ENCODE measurements at regions not wholly inside any gene's neighbourhood (a gene's known extent, or its start where the extent isn't known, plus 50 kb on each side); places are given as distances from the start of the nearest gene placed in this dataset.

- no peak for DNase-seq (ENCODE audit: low read depth in 2 of 2)
Observed at GRCh38 chr4:18582841-18583240, 561.3 kb upstream of the LCORL start.

- no peak for DNase-seq (ENCODE audit: low read depth in 2 of 2)
Observed at GRCh38 chr4:18578307-18578706, 556.8 kb upstream of the LCORL start.

- no peak for DNase-seq (ENCODE audit: low read depth in 2 of 2)
Observed at GRCh38 chr4:18572481-18572880, 550.9 kb upstream of the LCORL start.

- no peak for DNase-seq (ENCODE audit: low read depth in 2 of 2)
Observed at GRCh38 chr4:18571301-18571761, 549.8 kb upstream of the LCORL start.

GRCh38 chr4:18570370-18570769, 548.8 kb upstream of the LCORL start:
- DNase-seq (ENCODE audit: low read depth in 2 of 2): no peak

GRCh38 chr4:18568600-18568999, 547.0 kb upstream of the LCORL start:
- DNase-seq (ENCODE audit: low read depth in 2 of 2): no peak

GRCh38 chr4:18566970-18567799, 545.6 kb upstream of the LCORL start:
- DNase-seq (ENCODE audit: low read depth in 2 of 2): no peak

- no peak for DNase-seq (ENCODE audit: low read depth in 2 of 2)
Observed at GRCh38 chr4:18559492-18559891, 537.9 kb upstream of the LCORL start.

GRCh38 chr4:18556402-18556801, 534.8 kb upstream of the LCORL start:
- no peak for DNase-seq (ENCODE audit: low read depth in 2 of 2)

- no peak for DNase-seq (ENCODE audit: low read depth in 2 of 2)
Observed at GRCh38 chr4:18540349-18540748, 518.8 kb upstream of the LCORL start.

- DNase-seq (ENCODE audit: low read depth in 2 of 2): no peak
Observed at GRCh38 chr4:18538121-18538520, 516.6 kb upstream of the LCORL start.

- DNase-seq (ENCODE audit: low read depth in 2 of 2): no peak
Observed at GRCh38 chr4:18536428-18536827, 514.9 kb upstream of the LCORL start.

GRCh38 chr4:18535948-18536347, 514.4 kb upstream of the LCORL start:
- DNase-seq (ENCODE audit: low read depth in 2 of 2): no peak

GRCh38 chr4:18533262-18533775, 511.8 kb upstream of the LCORL start:
- no peak for DNase-seq (ENCODE audit: low read depth in 2 of 2)

- DNase-seq (ENCODE audit: low read depth in 2 of 2): no peak
Observed at GRCh38 chr4:18531731-18532130, 510.2 kb upstream of the LCORL start.

GRCh38 chr4:18529482-18529881, 507.9 kb upstream of the LCORL start:
- DNase-seq (ENCODE audit: low read depth in 2 of 2): no peak

GRCh38 chr4:18524667-18525066, 503.1 kb upstream of the LCORL start:
- no peak for DNase-seq (ENCODE audit: low read depth in 2 of 2)

GRCh38 chr4:18518098-18518497, 496.5 kb upstream of the LCORL start:
- no peak for DNase-seq (ENCODE audit: low read depth in 2 of 2)

- no peak for DNase-seq (ENCODE audit: low read depth in 2 of 2)
Observed at GRCh38 chr4:18513861-18514260, 492.3 kb upstream of the LCORL start.

- no peak for DNase-seq (ENCODE audit: low read depth in 2 of 2)
Observed at GRCh38 chr4:18512718-18513117, 491.2 kb upstream of the LCORL start.

- no peak for DNase-seq (ENCODE audit: low read depth in 2 of 2)
Observed at GRCh38 chr4:18511727-18512126, 490.2 kb upstream of the LCORL start.

GRCh38 chr4:18508786-18509185, 487.2 kb upstream of the LCORL start:
- DNase-seq (ENCODE audit: low read depth in 2 of 2): no peak

GRCh38 chr4:18480928-18481327, 459.4 kb upstream of the LCORL start:
- DNase-seq (ENCODE audit: low read depth in 2 of 2): no peak

GRCh38 chr4:18480342-18480741, 458.8 kb upstream of the LCORL start:
- no peak for DNase-seq (ENCODE audit: low read depth in 2 of 2)
